ENCODE measurements at regions not wholly inside any gene's neighbourhood (a gene's known extent, or its start where the extent isn't known, plus 50 kb on each side); places are given as distances from the start of the nearest gene placed in this dataset.

DNA sequence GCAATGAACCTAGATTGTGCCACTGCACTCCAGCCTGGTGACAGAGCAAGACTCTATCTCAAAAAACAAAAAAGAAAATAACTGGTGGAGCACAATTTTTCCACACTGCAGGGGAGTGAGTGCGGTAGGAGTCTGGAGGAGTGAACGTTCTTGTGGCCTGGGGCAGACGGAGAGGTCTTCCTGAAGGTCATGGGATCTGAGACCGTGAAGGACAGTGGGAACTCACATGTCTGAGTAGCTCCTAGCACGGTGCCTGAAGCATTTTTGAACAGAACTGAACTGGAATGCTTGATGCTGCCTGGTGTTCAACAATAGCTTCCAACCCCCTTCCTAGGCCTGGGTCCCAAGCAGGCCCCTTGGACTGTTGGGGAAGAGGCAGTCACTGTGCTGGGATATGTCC is 84.3 kb upstream of the PODXL start:
- H3K36me3 ChIP-seq (ENCODE audit: control insufficient read depth, insufficient read depth, low read length), result no peaks in the 10 kb centered on the region
- no peak for FAIRE-seq
- in situ Hi-C loops (cut with MboI), result no loop called here
- H3K4me2 ChIP-seq (ENCODE audit: insufficient read depth, low read length), result no peak overlapping the region
- H4K20me1 ChIP-seq (replicated peaks; ENCODE audit: control insufficient read depth, insufficient read depth, low read length), result peaks cover 4% of the 10 kb centered on the region; the same call in 1 of the 2 replicates
- no peak for ATAC-seq
- CTCF ChIA-PET (ENCODE audit: low intra/inter-chr PET ratio), result no interaction called here
- H3K27me3 ChIP-seq (ENCODE audit: control insufficient read depth in 2 of 2, insufficient read depth in 2 of 2, low read length in 2 of 2), result peaks cover 40 to 92% of the 10 kb centered on the region in 2 experiments
- no peak overlapping the region for H2AFZ ChIP-seq (ENCODE audit: low read depth, low read length)
- no peak overlapping the region for H3K4me3 ChIP-seq
- no TSS peak for BruUV-seq (replicated peaks)
- no peaks in the 10 kb centered on the region for H3K79me2 ChIP-seq (ENCODE audit: control insufficient read depth, insufficient read depth, low read length)
- 3% methylated on average over 5 of the region's 5 CpGs for WGBS (ENCODE audit: insufficient coverage, low coverage, missing lambda C conversion rate)
- no peaks in the 10 kb centered on the region for H3K4me1 ChIP-seq (replicated peaks in 1 of 2; ENCODE audit: control insufficient read depth in 2 of 2, insufficient read depth in 2 of 2, low read length in 2 of 2)
- no peak for TF ChIP-seq HDAC3 (IDR thresholded peaks at IDR 0.05; ENCODE audit: borderline replicate concordance, partially characterized antibody)
- TF ChIP-seq ZNF23 (CRISPR knock-in tag; IDR thresholded peaks at IDR 0.05), result no peak
- TF ChIP-seq ZNF717 (CRISPR knock-in tag; IDR thresholded peaks at IDR 0.05), result no peak
- TF ChIP-seq, protein P1, sequence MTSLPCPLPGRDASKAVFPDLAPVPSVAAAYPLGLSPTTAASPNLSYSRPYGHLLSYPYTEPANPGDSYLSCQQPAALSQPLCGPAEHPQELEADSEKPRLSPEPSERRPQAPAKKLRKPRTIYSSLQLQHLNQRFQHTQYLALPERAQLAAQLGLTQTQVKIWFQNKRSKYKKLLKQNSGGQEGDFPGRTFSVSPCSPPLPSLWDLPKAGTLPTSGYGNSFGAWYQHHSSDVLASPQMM (CRISPR knock-in tag; IDR thresholded peaks at IDR 0.05), result no peak
- TF ChIP-seq BDP1 (IDR thresholded peaks at IDR 0.05; ENCODE audit: insufficient read depth, insufficient read length), result no peak
- TF ChIP-seq SREBF1 (IDR thresholded peaks at IDR 0.05; ENCODE audit: borderline replicate concordance, low read depth, low read length), result no peak
- TF ChIP-seq, protein P2, sequence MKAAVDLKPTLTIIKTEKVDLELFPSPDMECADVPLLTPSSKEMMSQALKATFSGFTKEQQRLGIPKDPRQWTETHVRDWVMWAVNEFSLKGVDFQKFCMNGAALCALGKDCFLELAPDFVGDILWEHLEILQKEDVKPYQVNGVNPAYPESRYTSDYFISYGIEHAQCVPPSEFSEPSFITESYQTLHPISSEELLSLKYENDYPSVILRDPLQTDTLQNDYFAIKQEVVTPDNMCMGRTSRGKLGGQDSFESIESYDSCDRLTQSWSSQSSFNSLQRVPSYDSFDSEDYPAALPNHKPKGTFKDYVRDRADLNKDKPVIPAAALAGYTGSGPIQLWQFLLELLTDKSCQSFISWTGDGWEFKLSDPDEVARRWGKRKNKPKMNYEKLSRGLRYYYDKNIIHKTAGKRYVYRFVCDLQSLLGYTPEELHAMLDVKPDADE (conservative IDR thresholded peaks at IDR 0.05; ENCODE audit: control insufficient read depth, low read depth, low read length), result no peak
- TF ChIP-seq SRSF1 (IDR thresholded peaks at IDR 0.05; ENCODE audit: low read depth, low read length), result no peak
- TF ChIP-seq SMAD3 (CRISPR knock-in tag; conservative IDR thresholded peaks at IDR 0.05), result no peak
- no peak for TF ChIP-seq YY1 (IDR thresholded peaks at IDR 0.05; ENCODE audit: borderline replicate concordance in 1 of 3, control insufficient read depth in 1 of 3, extremely low read depth in 1 of 3, insufficient read depth in 3 of 3, insufficient read length in 1 of 3, insufficient replicate concordance in 2 of 3, low read depth in 1 of 3, low read length in 2 of 3)
- TF ChIP-seq, protein P3, sequence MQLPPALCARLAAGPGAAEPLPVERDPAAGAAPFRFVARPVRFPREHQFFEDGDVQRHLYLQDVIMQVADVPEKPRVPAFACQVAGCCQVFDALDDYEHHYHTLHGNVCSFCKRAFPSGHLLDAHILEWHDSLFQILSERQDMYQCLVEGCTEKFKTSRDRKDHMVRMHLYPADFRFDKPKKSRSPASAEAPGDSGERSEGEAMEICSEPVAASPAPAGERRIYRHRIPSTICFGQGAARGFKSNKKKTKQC (CRISPR knock-in tag; IDR thresholded peaks at IDR 0.05), result no peak
- TF ChIP-seq, protein P4, sequence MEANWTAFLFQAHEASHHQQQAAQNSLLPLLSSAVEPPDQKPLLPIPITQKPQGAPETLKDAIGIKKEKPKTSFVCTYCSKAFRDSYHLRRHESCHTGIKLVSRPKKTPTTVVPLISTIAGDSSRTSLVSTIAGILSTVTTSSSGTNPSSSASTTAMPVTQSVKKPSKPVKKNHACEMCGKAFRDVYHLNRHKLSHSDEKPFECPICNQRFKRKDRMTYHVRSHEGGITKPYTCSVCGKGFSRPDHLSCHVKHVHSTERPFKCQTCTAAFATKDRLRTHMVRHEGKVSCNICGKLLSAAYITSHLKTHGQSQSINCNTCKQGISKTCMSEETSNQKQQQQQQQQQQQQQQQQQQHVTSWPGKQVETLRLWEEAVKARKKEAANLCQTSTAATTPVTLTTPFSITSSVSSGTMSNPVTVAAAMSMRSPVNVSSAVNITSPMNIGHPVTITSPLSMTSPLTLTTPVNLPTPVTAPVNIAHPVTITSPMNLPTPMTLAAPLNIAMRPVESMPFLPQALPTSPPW (CRISPR knock-in tag; IDR thresholded peaks at IDR 0.05), result no peak
- TF ChIP-seq TBL1XR1 (IDR thresholded peaks at IDR 0.05; ENCODE audit: low read length in 2 of 2), result no peak
- no peak for DNase-seq (ENCODE audit: extremely low read depth in 1 of 4, low spot score in 3 of 4)
- H3K27ac ChIP-seq (ENCODE audit: extremely low read depth, low read depth, low read length), result no peak overlapping the region
- H3K9ac ChIP-seq (ENCODE audit: insufficient read depth in 1 of 2, low read depth in 2 of 2, low read length in 2 of 2), result no peak overlapping the region
- H3K9me3 ChIP-seq (replicated peaks; ENCODE audit: control insufficient read depth, insufficient read depth, low read depth, low read length), result no peaks in the 10 kb centered on the region; the same call in 1 of the 2 replicates
- POLR2A ChIA-PET, result interaction anchor here (0.6 to 1.1 kb wide), 2 partner anchors 8 to 17 kb away, joined by 3 read pairs; no protein-coding TSS in a partner anchor
- H3K9me1 ChIP-seq (ENCODE audit: control insufficient read depth, insufficient read depth, low read length), result no peaks in the 10 kb centered on the region
- intact Hi-C loops (cut with micrococcal nuclease), result no loop called here
